ENCODE measurements at regions not wholly inside any gene's neighbourhood (a gene's known extent, or its start where the extent isn't known, plus 50 kb on each side); places are given as distances from the start of the nearest gene placed in this dataset.

DNA sequence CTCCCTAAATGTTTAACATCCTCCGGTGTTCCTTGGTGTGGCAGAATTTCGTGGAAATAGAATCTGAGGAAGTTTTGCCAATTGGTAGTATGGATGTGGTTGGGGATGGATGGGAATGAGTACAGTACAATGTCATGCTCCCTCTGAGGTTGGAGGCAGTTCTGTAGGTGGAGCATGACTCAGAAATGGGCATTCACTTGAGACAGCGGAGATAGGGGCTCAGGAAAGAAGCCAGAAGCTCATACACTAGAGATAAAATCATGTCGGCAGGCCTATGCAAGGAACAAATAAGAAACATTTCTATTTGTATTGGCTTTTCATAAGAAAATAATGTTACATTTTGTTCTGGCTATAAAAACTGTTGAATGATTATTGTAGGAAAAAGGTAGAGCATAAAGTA is 196.0 kb downstream of the URB2 start:
- H3K9me3 ChIP-seq (ENCODE audit: insufficient read depth, low read length), result no peaks in the 10 kb centered on the region
- no peak overlapping the region for H3K4me2 ChIP-seq (ENCODE audit: low read length)
- no peak overlapping the region for H3K9ac ChIP-seq (ENCODE audit: low read length)
- no peak overlapping the region for H3K27ac ChIP-seq (ENCODE audit: low read length)
- no peaks in the 10 kb centered on the region for H3K79me2 ChIP-seq (ENCODE audit: low read length)
- peaks cover 31% of the 10 kb centered on the region for H3K27me3 ChIP-seq (ENCODE audit: low read depth, low read length)
- no peaks in the 10 kb centered on the region for H3K4me1 ChIP-seq (ENCODE audit: low read length)
- H4K20me1 ChIP-seq (ENCODE audit: insufficient read depth, low read length), result no peaks in the 10 kb centered on the region
- no peaks in the 10 kb centered on the region for H3K36me3 ChIP-seq (replicated peaks; ENCODE audit: low read depth, low read length)
- H3K4me3 ChIP-seq (ENCODE audit: low read length), result no peak overlapping the region
- TF ChIP-seq CTCF (IDR thresholded peaks at IDR 0.05; ENCODE audit: low read depth, low read length) (no peak), EZH2phosphoT487 (IDR thresholded peaks at IDR 0.05; ENCODE audit: low read depth) (no peak)
- H2AFZ ChIP-seq (ENCODE audit: low read depth, low read length), result no peak overlapping the region

DNA sequence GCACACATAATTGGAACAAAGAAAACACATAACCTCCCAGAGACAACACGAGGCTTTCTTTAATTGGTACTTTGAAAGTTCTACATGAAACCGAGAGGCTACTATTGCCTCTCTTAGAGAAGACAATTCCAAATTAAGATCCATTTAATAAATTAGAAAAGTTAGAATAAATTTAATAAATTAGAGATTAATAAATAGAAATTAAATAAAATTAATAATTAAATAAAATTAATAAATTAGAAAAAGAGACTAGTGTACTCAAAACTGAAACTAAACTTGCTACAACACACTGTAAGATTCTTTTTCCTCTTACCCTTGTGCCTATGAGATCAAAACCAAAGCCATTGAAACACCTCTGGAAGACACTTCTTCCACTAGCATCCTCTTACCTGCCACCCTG is 199.0 kb downstream of the URB2 start:
- H3K4me1 ChIP-seq (ENCODE audit: low read length), result no peaks in the 10 kb centered on the region

DNA sequence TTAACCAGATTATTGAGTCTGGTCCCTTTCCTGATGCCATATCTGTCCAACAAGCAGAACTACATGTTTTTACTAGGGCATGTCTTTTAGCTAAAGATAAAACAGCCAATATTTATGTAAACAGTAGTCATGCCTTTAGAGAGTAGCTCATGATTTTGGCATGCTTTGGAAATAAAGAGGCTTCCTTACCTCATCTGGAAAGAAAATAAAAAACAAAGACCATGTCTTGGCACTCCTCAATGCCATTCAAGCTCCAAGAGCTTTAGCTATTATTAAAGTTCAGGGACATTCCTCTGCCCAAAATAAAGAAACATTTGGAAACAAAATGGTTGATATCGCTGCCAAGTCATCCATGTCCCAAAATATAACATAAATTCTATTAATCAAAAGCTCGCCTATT is 202.4 kb downstream of the URB2 start:
- Histone ChIP-seq H2AFZ (ENCODE audit: low read depth, low read length) (no peak overlapping the region), H3K4me2 (ENCODE audit: low read length) (no peak overlapping the region), H3K4me3 (ENCODE audit: low read length) (no peak overlapping the region), H3K9me3 (ENCODE audit: insufficient read depth, low read length) (no peaks in the 10 kb centered on the region), H3K79me2 (ENCODE audit: low read length) (no peaks in the 10 kb centered on the region), H3K27me3 (ENCODE audit: low read depth, low read length) (peaks cover 3% of the 10 kb centered on the region; the same call in 1 of the 2 replicates), H3K9ac (ENCODE audit: low read length) (no peak overlapping the region), H3K36me3 (replicated peaks; ENCODE audit: low read depth, low read length) (no peaks in the 10 kb centered on the region), H3K4me1 (ENCODE audit: low read length) (no peaks in the 10 kb centered on the region), H3K27ac (ENCODE audit: low read length) (no peak overlapping the region), H4K20me1 (ENCODE audit: insufficient read depth, low read length) (no peaks in the 10 kb centered on the region)
- TF ChIP-seq EZH2phosphoT487 (IDR thresholded peaks at IDR 0.05; ENCODE audit: low read depth), result no peak
- no peak for TF ChIP-seq CTCF (IDR thresholded peaks at IDR 0.05; ENCODE audit: low read depth, low read length)

More for the DNA sequence above, 199.0 kb downstream of the URB2 start:
- Histone ChIP-seq H4K20me1 (ENCODE audit: insufficient read depth, low read length) (no peaks in the 10 kb centered on the region), H3K27me3 (ENCODE audit: low read depth, low read length) (peaks cover 10% of the 10 kb centered on the region; the same call in 1 of the 2 replicates), H3K27ac (ENCODE audit: low read length) (no peak overlapping the region), H2AFZ (ENCODE audit: low read depth, low read length) (no peak overlapping the region), H3K4me3 (ENCODE audit: low read length) (no peak overlapping the region), H3K36me3 (replicated peaks; ENCODE audit: low read depth, low read length) (no peaks in the 10 kb centered on the region), H3K79me2 (ENCODE audit: low read length) (no peaks in the 10 kb centered on the region), H3K4me2 (ENCODE audit: low read length) (no peak overlapping the region), H3K9me3 (ENCODE audit: insufficient read depth, low read length) (no peaks in the 10 kb centered on the region), H3K9ac (ENCODE audit: low read length) (no peak overlapping the region)
- TF ChIP-seq EZH2phosphoT487 (IDR thresholded peaks at IDR 0.05; ENCODE audit: low read depth) (no peak), CTCF (IDR thresholded peaks at IDR 0.05; ENCODE audit: low read depth, low read length) (no peak)

DNA sequence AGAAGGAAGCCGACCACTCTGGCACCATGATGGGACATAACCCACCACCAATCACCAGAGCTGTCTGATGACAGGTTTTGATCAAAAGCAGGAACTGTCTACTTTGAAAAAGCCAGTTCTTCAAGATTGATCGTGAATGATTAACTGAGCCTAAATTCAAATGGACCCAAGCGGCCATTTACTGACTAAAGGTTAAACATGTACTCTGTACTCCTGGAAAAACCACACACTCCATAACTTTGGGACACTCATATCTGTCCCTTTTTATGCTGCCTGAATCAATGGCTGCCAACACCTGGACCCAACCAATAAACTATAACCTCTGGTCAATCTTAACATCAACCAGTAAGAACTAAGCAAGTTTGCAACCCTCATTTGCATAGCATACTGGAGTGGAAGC is 206.6 kb downstream of the URB2 start:
- Histone ChIP-seq H3K4me1 (ENCODE audit: low read length) (peaks cover 4% of the 10 kb centered on the region; the same call in 1 of the 2 replicates), H3K9me3 (ENCODE audit: insufficient read depth, low read length) (no peaks in the 10 kb centered on the region), H3K79me2 (ENCODE audit: low read length) (no peaks in the 10 kb centered on the region), H3K27me3 (ENCODE audit: low read depth, low read length) (peaks cover 5% of the 10 kb centered on the region; the same call in 1 of the 2 replicates), H3K4me3 (ENCODE audit: low read length) (no peak overlapping the region), H3K36me3 (replicated peaks; ENCODE audit: low read depth, low read length) (no peaks in the 10 kb centered on the region), H4K20me1 (ENCODE audit: insufficient read depth, low read length) (no peaks in the 10 kb centered on the region), H3K9ac (ENCODE audit: low read length) (no peak overlapping the region), H3K27ac (ENCODE audit: low read length) (no peak overlapping the region), H3K4me2 (ENCODE audit: low read length) (no peak overlapping the region), H2AFZ (ENCODE audit: low read depth, low read length) (no peak overlapping the region)
- no peak for TF ChIP-seq EZH2phosphoT487 (IDR thresholded peaks at IDR 0.05; ENCODE audit: low read depth)
- TF ChIP-seq CTCF (IDR thresholded peaks at IDR 0.05; ENCODE audit: low read depth, low read length), result no peak

Measured in OCI-LY3 (cell line).